Hepatocyte (in vitro differentiated cells): ENCODE measurements at regions not wholly inside any gene's neighbourhood (a gene's known extent, or its start where the extent isn't known, plus 50 kb on each side); places are given as distances from the start of the nearest gene placed in this dataset.

Experiments
- DNase-seq: peaks from one replicate; pipeline ENCODE4 v3.0.0-alpha.2; 2016; ENCODE audit warnings: low spot score
- H2AFZ ChIP-seq: fragments of 200-600 bp; sonication (generic); 2 replicates; pipeline ENCODE4 v1.6.0; 2016; ENCODE audit warnings: antibody characterized with exemption, mild to moderate bottlenecking
- H3K27ac ChIP-seq: fragments of 200-600 bp; sonication (generic); 2 replicates; pipeline ENCODE4 v1.5.1; 2016; ENCODE audit warnings: mild to moderate bottlenecking
- H3K27me3 ChIP-seq: fragments of 200-600 bp; sonication (generic); 2 replicates; pipeline ENCODE4 v1.6.1; 2016
- H3K36me3 ChIP-seq: fragments of 200-600 bp; sonication (generic); replicated peaks from 2 replicates; pipeline ENCODE4 v1.5.1; 2016; ENCODE audit warnings: low read depth; ENCODE audit not compliant: insufficient read depth
- H3K4me1 ChIP-seq: fragments of 200-600 bp; sonication (generic); 2 replicates; pipeline ENCODE4 v1.5.1; 2016; ENCODE audit warnings: mild to moderate bottlenecking, moderate library complexity; ENCODE audit not compliant: insufficient read depth
- H3K4me2 ChIP-seq: fragments of 200-600 bp; sonication (generic); 2 replicates; pipeline ENCODE4 v1.6.0; 2016
- H3K4me3 ChIP-seq: fragments of 200-600 bp; sonication (generic); 2 replicates; pipeline ENCODE4 v1.5.1; 2016; ENCODE audit warnings: mild to moderate bottlenecking
- H3K79me2 ChIP-seq: fragments of 200-600 bp; sonication (generic); 2 replicates; pipeline ENCODE4 v1.6.0; 2017; ENCODE audit warnings: mild to moderate bottlenecking
- H3K9me2 ChIP-seq: fragments of 200-600 bp; sonication (generic); replicated peaks from 2 replicates; pipeline ENCODE4 v1.6.0; 2017; ENCODE audit warnings: mild to moderate bottlenecking; ENCODE audit not compliant: insufficient read depth
- H3K9me3 ChIP-seq: fragments of 200-600 bp; sonication (generic); 2 replicates; pipeline ENCODE4 v1.5.1; 2016; ENCODE audit warnings: low read depth, mild to moderate bottlenecking
- H4K20me1 ChIP-seq: fragments of 200-600 bp; sonication (generic); 2 replicates; pipeline ENCODE4 v1.6.0; 2016; ENCODE audit warnings: mild to moderate bottlenecking; ENCODE audit not compliant: insufficient read depth, poor library complexity, severe bottlenecking
- CTCF ChIP-seq: fragments of 200-600 bp; sonication (generic); IDR thresholded peaks from 2 replicates; pipeline ENCODE4 v1.5.1; 2016; ENCODE audit warnings: antibody characterized with exemption, mild to moderate bottlenecking; ENCODE audit not compliant: poor library complexity
- EZH2 ChIP-seq: fragments of 200-600 bp; sonication (generic); IDR thresholded peaks from 2 replicates; pipeline ENCODE4 v1.6.1; 2016; ENCODE audit warnings: antibody characterized with exemption, mild to moderate bottlenecking, borderline replicate concordance
- EZH2phosphoT487 ChIP-seq: fragments of 200-600 bp; sonication (generic); IDR thresholded peaks from one replicate; pipeline ENCODE4 v1.6.1; 2018; ENCODE audit warnings: antibody characterized with exemption, mild to moderate bottlenecking, low read depth, moderate library complexity; ENCODE audit not compliant: unreplicated experiment, severe bottlenecking
- WGBS: methylation state at CpG from one replicate; pipeline ENCODE4 v1.1.6; 2016; ENCODE audit warnings: low lambda C conversion rate; ENCODE audit errors: missing lambda C conversion rate; 5-methylcytosine and 5-hydroxymethylcytosine counted together

GRCh38 chr18:77872166-77872565 lies 622.5 kb downstream of the GALR1 start:
- Histone ChIP-seq H3K27me3 (no peaks in the 10 kb centered on the region), H3K4me1 (no peaks in the 10 kb centered on the region), H3K36me3 (no peaks in the 10 kb centered on the region), H4K20me1 (no peaks in the 10 kb centered on the region), H2AFZ (no peak overlapping the region), H3K27ac (no peak overlapping the region), H3K9me2 (no peaks in the 10 kb centered on the region), H3K79me2 (no peaks in the 10 kb centered on the region), H3K4me3 (no peak overlapping the region), H3K9me3 (no peaks in the 10 kb centered on the region), H3K4me2 (no peak overlapping the region)
- 94% methylated on average over 8 of the region's 8 CpGs for WGBS
- no peak for DNase-seq
- TF ChIP-seq CTCF (no peak), EZH2 (no peak), EZH2phosphoT487 (no peak)

GRCh38 chr18:77876319-77876865 lies 626.7 kb downstream of the GALR1 start:
- Histone ChIP-seq H3K27me3 (no peaks in the 10 kb centered on the region), H3K4me1 (no peaks in the 10 kb centered on the region), H3K79me2 (no peaks in the 10 kb centered on the region), H4K20me1 (no peaks in the 10 kb centered on the region), H3K27ac (no peak overlapping the region), H3K9me3 (no peaks in the 10 kb centered on the region), H3K36me3 (no peaks in the 10 kb centered on the region), H3K4me2 (no peak overlapping the region), H2AFZ (no peak overlapping the region), H3K9me2 (no peaks in the 10 kb centered on the region), H3K4me3 (no peak overlapping the region)
- no peak for TF ChIP-seq EZH2
- TF ChIP-seq EZH2phosphoT487: no peak
- no peak for TF ChIP-seq CTCF
- 88% methylated on average over 16 of the region's 16 CpGs for WGBS
- DNase-seq: no peak

GRCh38 chr18:77879829-77880228 lies 630.2 kb downstream of the GALR1 start:
- H3K79me2 ChIP-seq: no peaks in the 10 kb centered on the region
- H3K4me3 ChIP-seq: no peak overlapping the region
- H3K27me3 ChIP-seq: no peaks in the 10 kb centered on the region
- H3K9me2 ChIP-seq: no peaks in the 10 kb centered on the region
- no peaks in the 10 kb centered on the region for H3K36me3 ChIP-seq
- no peaks in the 10 kb centered on the region for H3K4me1 ChIP-seq
- TF ChIP-seq EZH2phosphoT487 (no peak), CTCF (no peak), EZH2 (no peak)
- H3K9me3 ChIP-seq: no peaks in the 10 kb centered on the region
- DNase-seq: no peak
- no peaks in the 10 kb centered on the region for H4K20me1 ChIP-seq
- H3K4me2 ChIP-seq: no peak overlapping the region
- H3K27ac ChIP-seq: no peak overlapping the region
- no peak overlapping the region for H2AFZ ChIP-seq
- 93% methylated on average over 16 of the region's 16 CpGs for WGBS

- H3K36me3 ChIP-seq: no peaks in the 10 kb centered on the region
- H3K4me2 ChIP-seq: no peak overlapping the region
- no peaks in the 10 kb centered on the region for H3K9me3 ChIP-seq
- no peak overlapping the region for H2AFZ ChIP-seq
- no peaks in the 10 kb centered on the region for H3K27me3 ChIP-seq
- no peak for DNase-seq
- H3K27ac ChIP-seq: no peak overlapping the region
- 89% methylated on average over 5 of the region's 5 CpGs for WGBS
- no peaks in the 10 kb centered on the region for H4K20me1 ChIP-seq
- no peaks in the 10 kb centered on the region for H3K79me2 ChIP-seq
- no peaks in the 10 kb centered on the region for H3K4me1 ChIP-seq
- H3K4me3 ChIP-seq: no peak overlapping the region
- TF ChIP-seq EZH2phosphoT487 (no peak), CTCF (no peak), EZH2 (no peak)
- H3K9me2 ChIP-seq: no peaks in the 10 kb centered on the region
These were observed 634.8 kb downstream of the GALR1 start for GRCh38 chr18:77884454-77884853.
